ENCODE measurements at regions not wholly inside any gene's neighbourhood (a gene's known extent, or its start where the extent isn't known, plus 50 kb on each side); places are given as distances from the start of the nearest gene placed in this dataset.

DNA sequence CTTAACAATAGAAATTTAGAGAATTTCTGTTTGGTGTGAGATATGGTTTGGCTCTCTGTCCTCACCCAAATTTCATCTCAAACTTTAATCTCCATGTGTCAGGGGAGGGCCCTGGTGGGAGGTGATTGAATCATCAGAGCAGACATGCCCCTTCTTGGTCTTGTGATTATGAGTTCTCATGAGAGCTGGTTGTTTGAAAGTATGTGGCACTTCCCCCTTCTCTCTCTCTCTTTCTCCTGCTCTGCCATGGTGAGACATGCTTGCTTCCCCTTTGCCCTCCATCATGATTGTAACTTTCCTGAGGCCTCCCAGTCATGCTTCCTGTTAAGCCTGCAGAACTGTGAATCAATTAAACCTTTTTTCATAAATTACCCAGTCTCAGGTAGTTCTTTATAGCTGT, 524.7 kb upstream of the ACVR2A start:
- TF ChIP-seq EP300 (IDR thresholded peaks at IDR 0.05) (no peak), POLR2AphosphoS5 (IDR thresholded peaks at IDR 0.05) (no peak), POLR2A (IDR thresholded peaks at IDR 0.05) (no peak)
- TF ChIP-seq, protein P1, sequence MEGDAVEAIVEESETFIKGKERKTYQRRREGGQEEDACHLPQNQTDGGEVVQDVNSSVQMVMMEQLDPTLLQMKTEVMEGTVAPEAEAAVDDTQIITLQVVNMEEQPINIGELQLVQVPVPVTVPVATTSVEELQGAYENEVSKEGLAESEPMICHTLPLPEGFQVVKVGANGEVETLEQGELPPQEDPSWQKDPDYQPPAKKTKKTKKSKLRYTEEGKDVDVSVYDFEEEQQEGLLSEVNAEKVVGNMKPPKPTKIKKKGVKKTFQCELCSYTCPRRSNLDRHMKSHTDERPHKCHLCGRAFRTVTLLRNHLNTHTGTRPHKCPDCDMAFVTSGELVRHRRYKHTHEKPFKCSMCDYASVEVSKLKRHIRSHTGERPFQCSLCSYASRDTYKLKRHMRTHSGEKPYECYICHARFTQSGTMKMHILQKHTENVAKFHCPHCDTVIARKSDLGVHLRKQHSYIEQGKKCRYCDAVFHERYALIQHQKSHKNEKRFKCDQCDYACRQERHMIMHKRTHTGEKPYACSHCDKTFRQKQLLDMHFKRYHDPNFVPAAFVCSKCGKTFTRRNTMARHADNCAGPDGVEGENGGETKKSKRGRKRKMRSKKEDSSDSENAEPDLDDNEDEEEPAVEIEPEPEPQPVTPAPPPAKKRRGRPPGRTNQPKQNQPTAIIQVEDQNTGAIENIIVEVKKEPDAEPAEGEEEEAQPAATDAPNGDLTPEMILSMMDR (IDR thresholded peaks at IDR 0.05), result no peak

Data from sigmoid colon (tissue), 4 donors.